SU-DHL-6 (cell line): ENCODE measurements at regions not wholly inside any gene's neighbourhood (a gene's known extent, or its start where the extent isn't known, plus 50 kb on each side); places are given as distances from the start of the nearest gene placed in this dataset.

ENCODE experiments used
- EZH2phosphoT487 ChIP-seq: fragments of 200-600 bp; sonication (generic), shearing (Covaris generic); conservative IDR thresholded peaks from 2 replicates; pipeline ENCODE4 v1.6.1; 2018; ENCODE audit warnings: mild to moderate bottlenecking, antibody characterized with exemption, low read length, moderate library complexity, mixed read lengths
- TF ChIP-seq, protein P1 (sequence below): fragments of 200-600 bp; sonication (generic); IDR thresholded peaks from one replicate; pipeline ENCODE4 v1.5.1; 2017; ENCODE audit warnings: antibody characterized with exemption, mild to moderate bottlenecking, low read length, moderate library complexity; ENCODE audit not compliant: insufficient read depth, poor library complexity, severe bottlenecking

DNA sequence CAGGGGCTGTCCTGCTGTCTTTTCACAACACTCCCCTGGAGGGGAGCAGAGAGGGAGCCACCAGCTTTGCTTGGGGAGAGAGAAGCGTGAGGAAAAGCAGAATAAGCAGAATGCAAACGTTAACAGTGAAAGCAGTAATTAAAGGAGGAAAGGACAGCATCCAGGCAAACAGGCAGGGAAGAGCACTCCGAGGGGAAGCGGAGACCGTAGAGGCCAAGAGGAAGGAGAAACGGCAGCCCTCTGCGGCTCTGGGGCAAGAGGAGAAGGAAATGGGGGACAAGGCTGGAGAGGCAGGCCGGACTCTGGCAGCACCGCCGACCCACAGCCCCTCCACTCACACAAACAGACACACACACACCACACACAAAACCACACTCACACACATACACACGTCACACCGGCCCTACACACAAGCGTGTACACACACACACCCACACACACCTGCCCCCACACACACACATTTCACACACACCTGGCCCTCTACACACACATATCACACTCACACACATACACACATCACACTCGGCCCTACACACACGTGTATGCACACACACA, 449.8 kb downstream of the SOX6 start:
- TF ChIP-seq, protein P1, sequence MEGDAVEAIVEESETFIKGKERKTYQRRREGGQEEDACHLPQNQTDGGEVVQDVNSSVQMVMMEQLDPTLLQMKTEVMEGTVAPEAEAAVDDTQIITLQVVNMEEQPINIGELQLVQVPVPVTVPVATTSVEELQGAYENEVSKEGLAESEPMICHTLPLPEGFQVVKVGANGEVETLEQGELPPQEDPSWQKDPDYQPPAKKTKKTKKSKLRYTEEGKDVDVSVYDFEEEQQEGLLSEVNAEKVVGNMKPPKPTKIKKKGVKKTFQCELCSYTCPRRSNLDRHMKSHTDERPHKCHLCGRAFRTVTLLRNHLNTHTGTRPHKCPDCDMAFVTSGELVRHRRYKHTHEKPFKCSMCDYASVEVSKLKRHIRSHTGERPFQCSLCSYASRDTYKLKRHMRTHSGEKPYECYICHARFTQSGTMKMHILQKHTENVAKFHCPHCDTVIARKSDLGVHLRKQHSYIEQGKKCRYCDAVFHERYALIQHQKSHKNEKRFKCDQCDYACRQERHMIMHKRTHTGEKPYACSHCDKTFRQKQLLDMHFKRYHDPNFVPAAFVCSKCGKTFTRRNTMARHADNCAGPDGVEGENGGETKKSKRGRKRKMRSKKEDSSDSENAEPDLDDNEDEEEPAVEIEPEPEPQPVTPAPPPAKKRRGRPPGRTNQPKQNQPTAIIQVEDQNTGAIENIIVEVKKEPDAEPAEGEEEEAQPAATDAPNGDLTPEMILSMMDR: no peak
- TF ChIP-seq EZH2phosphoT487: no peak
